ENCODE measurements at regions not wholly inside any gene's neighbourhood (a gene's known extent, or its start where the extent isn't known, plus 50 kb on each side); places are given as distances from the start of the nearest gene placed in this dataset.

DNA sequence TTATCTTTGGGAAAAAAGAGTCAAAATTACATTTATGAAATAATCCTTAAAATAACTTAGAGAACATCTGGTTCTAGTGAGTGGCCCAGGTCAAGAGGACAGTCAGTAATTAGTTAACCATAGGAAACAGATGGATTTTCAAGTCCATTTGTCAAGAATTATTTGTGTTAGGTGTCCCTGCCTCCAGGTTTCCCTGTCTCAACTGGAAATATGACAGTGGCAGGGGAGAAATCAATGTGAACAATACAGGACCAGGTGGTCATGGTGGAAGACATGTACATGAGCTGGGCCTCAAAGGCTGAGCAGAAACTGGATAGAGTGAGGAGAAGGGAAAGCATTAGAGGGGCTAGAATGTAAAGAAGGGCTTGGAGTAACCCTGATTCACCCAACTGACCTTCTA, 372.6 kb downstream of the VPS13C start:
- ATAC-seq (no peak), DNase-seq (no peak)
- intact Hi-C loops (cut with DNase I, micrococcal nuclease): no loop called here

DNA sequence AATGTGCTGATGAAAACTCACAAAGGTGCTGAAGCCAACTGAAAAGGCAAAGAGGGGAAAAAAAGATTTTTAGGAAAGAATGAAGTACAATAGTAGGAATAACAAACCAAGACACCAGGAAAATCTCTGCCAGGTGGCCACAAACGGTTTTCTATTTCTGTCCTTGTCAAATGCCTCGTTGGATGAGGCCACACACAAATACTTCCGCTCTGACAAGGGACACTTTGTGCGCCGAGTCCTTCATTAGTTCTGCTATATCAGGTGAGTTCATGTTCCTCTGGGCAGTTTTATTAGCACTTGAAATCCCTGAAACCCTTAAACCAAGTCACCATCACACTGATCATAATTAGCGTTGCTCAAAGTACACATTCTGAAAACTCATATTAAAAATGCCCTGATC, 373.1 kb downstream of the VPS13C start:
- DNase-seq: no peak

DNA sequence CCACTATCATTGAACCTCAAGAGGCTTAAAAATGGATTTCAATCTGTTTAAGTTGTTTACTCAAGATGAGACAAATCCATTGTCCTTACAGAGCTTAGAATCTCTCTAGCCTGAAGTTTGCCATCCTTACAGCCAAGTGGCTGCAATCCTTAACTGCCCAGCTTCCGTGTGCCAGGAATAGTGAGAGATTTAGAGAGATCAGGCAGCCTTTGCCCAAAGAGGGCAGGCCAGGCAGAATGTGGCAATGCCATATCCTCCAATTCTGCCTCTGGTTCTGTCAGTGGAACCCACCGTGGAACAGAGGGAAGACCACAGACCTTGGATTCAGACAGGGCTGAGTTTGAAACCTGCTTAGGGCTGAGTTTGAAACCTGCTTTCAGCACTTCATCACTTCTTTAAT, 374.3 kb downstream of the VPS13C start:
- ATAC-seq (no peak), DNase-seq (no peak)
- intact Hi-C loops (cut with DNase I, micrococcal nuclease): no loop called here

More for the DNA sequence above, 373.1 kb downstream of the VPS13C start:
- intact Hi-C loops (cut with DNase I, micrococcal nuclease): no loop called here
- no peak for ATAC-seq

DNA sequence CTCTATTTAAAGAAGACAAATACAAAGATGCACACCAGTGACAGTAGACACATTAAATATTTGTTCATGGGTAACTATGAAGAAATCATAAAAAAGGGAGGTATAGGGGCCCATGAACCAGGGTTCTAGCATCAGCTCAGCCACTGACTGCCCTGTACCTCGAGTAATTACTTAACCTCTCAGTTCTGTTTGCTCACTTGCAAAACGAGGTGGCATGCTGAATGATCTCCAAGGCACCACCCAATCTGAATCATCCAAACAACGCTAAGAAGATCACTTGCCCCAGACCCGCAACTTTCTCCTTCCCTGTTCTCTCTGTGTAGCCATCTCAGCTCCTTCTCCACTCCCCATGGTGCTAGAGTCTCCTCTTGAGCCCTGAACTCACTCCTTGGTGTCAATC, 374.7 kb downstream of the VPS13C start:
- intact Hi-C loops (cut with DNase I, micrococcal nuclease): no loop called here
- DNase-seq (no peak), ATAC-seq (no peak)

DNA sequence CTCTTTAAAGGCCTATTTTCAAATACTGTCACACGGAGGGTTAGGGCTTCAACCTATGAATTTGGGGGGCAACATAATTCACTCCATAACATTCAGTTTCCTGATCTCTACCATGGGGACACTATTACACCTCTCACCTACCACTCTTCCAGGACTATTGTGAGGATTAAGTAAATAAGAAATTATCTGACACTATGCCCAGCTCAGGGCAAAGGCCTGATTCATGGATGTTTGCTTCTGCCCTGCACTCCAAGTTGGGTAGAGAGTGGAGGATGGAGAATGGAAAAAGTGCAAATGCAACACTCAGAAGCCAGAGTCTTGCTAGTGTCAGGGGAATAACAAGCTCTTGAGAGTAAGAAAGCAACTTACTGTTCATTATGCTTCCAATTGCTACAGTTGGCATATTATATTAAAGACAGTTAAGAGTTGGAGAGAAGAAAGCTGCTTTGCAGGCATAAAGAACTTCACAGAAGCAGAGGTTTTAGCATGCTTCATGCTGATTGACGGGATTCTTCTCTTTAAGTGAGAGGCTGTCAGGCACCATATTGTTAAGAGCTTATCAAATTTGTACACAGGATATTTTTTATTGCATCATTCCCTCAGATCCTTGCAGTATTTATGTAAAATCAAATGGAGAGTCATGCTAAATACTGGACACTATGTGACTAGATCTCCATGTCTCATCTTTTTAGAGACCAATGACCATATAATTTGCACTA, 375.3 kb downstream of the VPS13C start:
- DNase-seq (no peak), ATAC-seq (no peak)
- intact Hi-C loops (cut with DNase I, micrococcal nuclease): no loop called here

DNA sequence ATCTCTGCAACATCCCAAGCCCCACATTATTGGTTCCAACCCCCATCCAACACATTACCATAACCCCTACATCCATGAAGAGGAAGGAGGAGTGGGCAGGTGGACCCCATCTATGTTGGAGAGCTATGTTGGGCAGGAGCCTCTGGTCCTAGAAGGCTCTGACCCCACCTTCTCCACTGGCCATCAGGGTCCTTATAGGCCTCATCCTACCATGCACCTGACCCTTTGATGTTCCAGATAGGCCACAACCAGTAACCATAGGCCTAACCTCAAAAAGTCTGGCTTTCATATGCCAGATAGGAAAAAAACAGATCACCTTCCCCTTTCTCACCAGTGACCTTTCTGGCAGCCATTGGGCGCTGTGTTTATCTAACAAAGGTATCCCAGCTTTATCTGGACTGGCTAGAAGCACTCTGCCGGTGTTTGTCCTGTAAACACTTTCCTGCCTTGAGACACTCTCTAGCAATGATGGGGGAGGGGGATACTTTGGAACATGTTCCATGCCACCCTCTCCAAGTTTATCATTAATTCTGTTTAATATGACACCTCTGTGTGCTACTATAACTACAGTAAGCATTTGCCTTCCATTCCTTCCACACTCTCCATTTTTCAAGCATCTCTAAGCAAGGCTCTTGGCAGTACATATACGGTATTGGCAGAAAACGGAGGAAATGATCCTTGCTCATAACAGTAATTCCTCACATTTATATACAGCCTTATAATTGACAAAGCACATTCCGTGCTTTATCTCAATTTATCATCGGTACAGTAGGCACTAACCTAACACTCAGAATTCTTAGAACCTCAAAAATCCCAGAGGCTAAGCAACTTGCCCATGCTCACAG, 377.1 kb downstream of the VPS13C start:
- ATAC-seq: no peak
- DNase-seq: no peak
- intact Hi-C loops (cut with DNase I, micrococcal nuclease): no loop called here

DNA sequence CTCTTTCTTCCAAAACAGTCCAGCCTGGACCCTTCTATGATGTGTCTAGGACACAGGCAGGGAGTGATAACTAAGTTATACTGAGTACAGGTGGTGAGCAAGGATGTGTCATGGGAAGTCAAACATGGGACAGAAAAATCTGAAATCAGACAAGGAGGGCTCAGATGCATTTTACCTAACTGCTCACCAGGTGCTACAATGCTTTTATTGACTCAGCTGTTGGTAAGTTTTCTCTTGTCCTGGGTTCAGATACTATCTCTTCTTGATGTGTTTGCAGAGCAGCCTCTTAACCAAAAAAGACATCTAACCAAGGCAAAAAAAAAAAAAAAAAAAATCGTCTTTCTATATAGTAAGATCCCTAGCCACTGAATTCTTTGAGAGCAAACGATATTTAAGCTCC, 378.6 kb downstream of the VPS13C start:
- DNase-seq (no peak), ATAC-seq (no peak)
- intact Hi-C loops (cut with DNase I, micrococcal nuclease): no loop called here

DNA sequence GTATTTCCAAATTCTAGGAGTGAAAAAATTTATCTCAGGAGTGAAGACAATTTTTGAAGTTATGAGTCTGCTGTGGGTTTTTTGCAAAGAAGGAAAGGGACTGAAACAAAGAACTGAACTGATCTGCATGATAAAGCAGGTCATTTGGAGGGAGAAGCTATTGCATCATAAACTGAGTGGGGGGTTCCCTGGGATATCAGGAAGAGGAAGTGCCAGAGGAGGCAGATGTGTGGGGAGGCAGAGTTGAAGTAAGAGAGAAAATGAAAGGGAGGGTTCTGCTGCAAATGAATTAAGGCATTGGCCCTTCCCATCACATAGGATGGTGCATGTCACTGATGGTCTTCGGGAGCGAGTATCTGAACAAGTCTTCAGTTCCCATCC, 379.2 kb downstream of the VPS13C start:
- no peak for DNase-seq
- ATAC-seq: no peak
- intact Hi-C loops (cut with DNase I, micrococcal nuclease): no loop called here

DNA sequence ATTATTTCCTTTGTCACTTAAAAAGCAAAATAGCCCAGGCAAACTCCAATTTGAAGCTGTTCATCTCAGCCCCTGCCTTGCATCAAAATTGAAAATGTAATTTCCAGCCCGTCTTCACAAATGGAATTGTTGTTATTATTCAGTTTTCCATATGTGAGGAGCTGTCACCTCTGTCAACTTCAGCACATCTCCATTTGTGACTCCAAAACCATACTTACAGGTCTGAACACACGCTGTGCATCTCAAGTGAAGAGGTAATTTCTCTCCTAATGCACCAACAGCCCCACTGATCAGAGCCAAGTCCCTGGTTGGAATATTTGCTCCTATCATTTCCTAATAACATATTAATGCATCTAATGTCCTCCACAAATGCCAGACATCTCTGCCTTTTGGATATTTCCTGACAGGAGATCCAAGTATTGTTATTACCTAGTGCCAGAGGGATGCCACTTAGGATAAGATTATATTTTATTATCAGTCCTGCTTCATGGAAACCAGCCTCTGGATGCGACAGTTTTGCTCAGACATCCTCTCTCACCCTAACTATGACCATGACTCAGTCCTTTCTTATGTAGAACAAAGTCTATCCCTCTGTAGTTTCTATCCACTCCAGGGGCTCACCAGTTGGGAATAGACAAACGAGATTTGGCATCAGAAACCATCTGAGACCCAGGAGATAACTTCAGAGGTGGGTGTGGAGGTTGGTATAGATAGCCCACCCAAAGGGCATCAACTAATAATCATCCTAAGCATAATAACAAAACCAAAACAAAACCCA, 379.8 kb downstream of the VPS13C start:
- ATAC-seq (no peak), DNase-seq (no peak)
- intact Hi-C loops (cut with DNase I, micrococcal nuclease): no loop called here

DNA sequence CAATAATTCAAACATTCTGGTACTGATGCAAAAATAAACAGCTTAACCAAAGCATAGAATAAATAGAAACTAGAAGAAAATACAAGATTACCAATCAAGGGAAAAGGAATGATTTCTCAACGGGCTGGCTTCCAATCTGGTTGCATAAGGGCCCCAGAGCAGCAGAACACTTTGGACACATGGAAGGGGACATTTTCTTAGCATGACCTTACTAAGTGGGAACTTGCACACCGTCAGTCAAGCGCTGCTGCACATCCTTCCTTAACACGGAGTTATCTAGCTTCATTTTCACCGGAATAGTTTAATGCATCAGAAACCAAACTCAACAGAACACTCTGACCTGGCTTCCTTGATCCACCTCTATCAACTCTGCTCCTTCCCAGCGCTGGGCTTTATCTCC, 388.5 kb downstream of the VPS13C start:
- DNase-seq: no peak
- no peak for ATAC-seq
- intact Hi-C loops (cut with DNase I, micrococcal nuclease): no loop called here

DNA sequence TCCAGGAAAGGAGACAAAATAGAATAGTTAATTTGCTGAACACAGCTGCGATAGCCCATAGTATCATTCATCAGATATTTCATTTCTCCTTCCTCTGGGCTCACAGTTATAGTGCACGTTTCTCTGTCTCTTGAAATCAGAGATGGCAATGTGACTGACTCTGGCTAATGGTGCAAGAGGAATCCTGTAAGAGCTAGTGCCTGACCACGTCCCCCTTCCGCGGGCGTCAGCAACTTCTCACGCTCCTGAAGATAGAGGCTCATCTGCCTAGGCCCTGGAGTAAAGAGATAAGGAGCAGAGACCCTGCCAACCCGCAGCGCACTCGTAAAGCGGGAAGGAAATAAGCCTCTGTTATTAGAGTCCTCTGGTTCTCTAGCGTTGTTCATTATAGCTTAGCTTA, 391.8 kb downstream of the VPS13C start:
- ATAC-seq (no peak), DNase-seq (no peak)
- intact Hi-C loops (cut with DNase I, micrococcal nuclease): no loop called here

DNA sequence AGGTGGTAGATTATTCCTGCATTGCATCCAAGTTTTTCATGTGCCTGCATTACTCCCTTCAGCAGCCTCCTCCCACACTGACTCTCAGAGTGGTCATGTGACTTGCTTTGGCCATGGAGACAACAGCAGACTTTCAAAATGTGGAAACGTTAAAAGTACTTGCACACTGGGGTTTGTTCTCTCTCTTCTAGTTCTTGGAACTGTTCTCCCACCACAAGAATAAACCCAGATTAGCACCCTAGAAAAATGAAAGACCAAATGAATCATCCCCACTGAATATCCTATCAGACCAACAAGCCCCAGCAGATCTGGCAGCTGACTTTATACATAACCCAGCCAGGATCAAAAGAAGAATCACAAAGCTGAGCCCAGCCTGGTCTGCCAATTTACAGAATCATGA, 398.5 kb downstream of the VPS13C start:
- intact Hi-C loops (cut with DNase I, micrococcal nuclease): no loop called here
- no peak for DNase-seq
- no peak for ATAC-seq

DNA sequence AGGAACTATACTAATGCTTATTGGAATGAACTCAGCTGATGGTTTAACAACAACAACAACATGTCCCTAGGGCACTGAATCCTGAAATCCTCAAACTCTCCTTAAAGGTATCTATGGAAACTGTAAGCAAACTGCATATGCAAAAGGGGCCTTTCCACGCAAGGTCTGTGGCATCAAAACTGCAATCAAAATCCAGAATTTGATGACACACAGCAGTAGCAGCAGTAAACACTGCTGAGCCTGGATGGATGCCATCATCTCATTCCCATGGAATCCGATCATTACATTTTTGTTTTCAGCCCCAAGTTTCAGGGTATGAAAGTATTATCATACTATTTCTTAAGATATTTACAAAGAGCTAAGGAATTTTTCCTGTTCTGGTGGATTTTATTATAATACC, 399.7 kb downstream of the VPS13C start:
- DNase-seq (no peak), ATAC-seq (no peak)
- intact Hi-C loops (cut with DNase I, micrococcal nuclease): no loop called here

DNA sequence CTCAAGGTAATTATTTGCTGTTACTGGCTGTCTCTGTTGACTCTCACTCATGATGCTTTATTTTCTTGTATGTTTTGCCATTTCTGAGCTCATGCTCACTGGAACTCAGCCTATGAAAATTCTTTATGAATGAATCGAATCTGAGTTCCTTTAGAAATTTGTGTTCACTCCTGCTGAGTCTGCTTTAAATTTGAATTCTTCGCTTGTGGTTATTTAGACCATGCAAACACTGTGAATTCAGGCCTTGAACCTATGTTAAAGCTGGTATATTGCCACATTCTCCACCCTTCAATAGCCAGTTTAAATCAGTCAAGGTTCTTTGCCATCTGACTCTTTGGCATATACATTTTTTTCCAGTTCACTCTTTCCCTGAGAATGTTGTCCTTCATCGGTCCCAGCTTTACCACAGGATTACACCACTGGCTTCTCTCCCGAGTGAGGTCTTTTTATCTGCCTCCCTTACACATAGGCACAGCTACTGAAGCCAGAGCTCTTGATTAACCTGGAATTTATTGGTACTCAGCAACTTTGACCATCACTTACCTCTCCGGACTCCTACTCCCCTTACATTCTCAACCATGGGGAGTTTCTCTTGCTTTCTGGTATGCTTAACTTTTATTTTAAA, 400.6 kb downstream of the VPS13C start:
- intact Hi-C loops (cut with DNase I, micrococcal nuclease): no loop called here
- DNase-seq: no peak
- ATAC-seq: no peak

DNA sequence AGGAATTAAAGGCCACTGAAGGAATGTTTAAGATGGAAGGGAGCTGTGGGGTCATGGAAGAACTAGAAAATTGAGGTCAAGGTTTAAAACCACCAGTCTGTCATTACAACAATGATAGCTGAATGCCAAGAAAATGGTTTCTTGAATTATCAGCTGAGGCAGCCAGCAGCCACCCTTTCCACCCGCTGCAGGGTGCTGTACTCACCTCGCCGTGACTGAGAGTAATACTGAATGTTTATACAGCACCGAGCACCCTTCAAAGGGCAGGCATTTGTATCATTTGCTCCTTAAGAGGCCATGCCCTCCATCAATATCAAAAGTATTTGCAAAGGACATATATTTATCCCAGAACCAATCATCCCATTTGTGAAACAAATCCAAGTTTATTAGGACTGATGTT, 402.8 kb downstream of the VPS13C start:
- no peak for DNase-seq
- intact Hi-C loops (cut with DNase I, micrococcal nuclease): no loop called here
- ATAC-seq: no peak

DNA sequence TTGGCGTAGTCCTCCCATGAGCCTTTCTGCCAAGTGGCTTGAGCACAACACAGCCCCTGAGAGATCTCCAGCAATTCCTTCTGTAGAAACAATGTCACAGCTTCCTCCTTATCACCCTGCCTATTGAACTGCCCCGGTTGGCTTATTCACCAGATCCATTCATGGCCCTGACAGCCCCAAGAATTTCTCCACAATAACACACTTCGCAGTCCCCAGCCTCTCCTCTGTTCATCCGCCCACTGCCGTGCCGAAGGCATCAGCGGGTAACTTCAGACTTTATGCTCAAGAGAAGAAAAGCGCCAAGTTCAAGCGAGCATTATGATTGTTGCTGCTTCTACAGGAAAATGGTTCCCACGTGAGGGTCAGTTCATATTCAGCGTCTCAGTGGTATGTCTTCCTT, 403.9 kb downstream of the VPS13C start:
- DNase-seq (no peak), ATAC-seq (no peak)
- intact Hi-C loops (cut with DNase I, micrococcal nuclease): no loop called here

DNA sequence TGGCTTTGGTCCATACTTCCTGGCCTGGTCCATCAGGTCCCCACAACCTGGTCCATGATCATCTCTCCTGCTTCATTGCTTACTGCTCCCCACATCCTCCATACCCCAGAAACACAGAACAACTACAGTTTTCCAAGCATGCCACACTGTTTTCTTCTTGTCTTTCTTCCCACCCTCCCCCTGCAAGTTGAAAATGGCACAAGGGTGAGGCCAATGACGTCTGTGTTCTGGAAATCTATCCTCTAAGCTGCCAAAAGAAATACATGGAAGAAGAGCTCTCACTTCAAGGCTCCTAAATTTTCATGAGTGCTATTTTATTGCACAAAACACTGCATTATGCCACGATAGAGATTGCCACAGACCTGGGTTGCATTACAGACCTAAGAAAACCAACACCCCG, 404.4 kb downstream of the VPS13C start:
- no peak for DNase-seq
- intact Hi-C loops (cut with DNase I, micrococcal nuclease): no loop called here

DNA sequence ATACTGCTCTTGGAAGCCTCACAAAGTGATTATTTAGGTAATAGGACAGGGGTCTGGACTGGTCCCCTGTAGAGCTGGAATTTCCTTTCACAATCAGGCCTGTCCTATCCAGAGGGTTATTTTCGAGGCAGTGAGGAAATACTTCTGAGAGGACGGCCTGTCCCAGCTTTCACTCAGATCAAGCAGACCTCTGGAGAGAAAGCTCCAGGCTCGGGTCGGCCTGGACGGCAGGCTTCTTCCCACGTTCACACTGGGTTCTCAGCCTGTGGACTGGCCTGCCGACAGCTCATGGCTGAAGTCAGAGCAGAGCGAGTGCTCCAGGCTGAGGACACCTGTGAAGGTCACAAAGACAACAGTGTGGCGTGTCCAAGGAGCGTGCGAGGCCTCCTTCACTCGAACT, 405.3 kb downstream of the VPS13C start:
- no peak for ATAC-seq
- intact Hi-C loops (cut with DNase I, micrococcal nuclease): no loop called here
- no peak for DNase-seq

More for the DNA sequence above, 404.4 kb downstream of the VPS13C start:
- no peak for ATAC-seq

DNA sequence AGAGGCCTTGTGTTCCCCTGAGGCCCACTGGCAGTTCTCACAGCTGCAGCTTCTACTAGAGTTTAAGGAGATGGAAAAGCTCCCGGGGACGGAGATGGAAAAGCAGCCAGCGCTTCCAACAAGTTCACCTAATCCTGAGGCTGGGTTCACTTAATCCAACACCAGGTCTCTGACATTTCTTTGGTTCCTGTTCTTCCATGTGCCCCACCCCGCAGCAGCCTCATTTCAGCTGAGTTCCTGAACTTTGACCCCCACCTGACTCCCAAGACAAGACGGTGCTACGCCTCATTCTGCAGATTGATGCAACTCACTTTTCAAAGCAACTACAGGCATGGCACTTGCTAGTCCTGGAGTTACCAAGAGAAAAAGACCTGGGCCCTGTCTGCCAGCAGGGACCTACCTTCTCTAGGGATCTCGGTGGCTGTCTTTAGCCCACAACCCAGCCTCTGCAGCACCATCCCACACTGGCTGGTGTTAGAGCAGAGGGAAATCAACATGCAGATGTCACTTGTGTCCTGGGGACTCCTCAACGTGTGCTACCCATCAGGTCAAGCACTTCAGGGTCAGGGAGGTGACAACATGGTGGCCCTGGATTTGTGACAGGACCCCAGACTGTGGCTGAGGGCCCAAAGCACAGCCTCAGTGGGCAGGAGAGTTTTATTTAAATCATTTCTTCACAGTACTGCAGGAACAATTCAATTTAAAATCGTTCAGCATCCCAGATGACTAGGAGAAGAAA, 406.1 kb downstream of the VPS13C start:
- ATAC-seq: peak; percentile 98
- intact Hi-C loops (cut with DNase I, micrococcal nuclease): no loop called here
- DNase-seq: peak; percentile 27 to 45
